SK-N-SH (cell line): ENCODE measurements at regions not wholly inside any gene's neighbourhood (a gene's known extent, or its start where the extent isn't known, plus 50 kb on each side); places are given as distances from the start of the nearest gene placed in this dataset.

Source experiments
- CTCF ChIA-PET: fragments of 300-600, 350-600 bp; formaldehyde crosslinking; extraction: SDS; loops from one replicate; lab custom pipeline; 2021; lab: Yijun Ruan, JAX
- POLR2A ChIA-PET: fragments of 350-600 bp; sonication (Branson Sonifier 250); formaldehyde crosslinking; extraction: SDS; loops from one replicate; lab custom pipeline; 2020; ENCODE audit warnings: antibody characterized with exemption, inconsistent platforms; lab: Yijun Ruan, JAX
- DNase-seq: peaks from one replicate; pipeline ENCODE4 v3.0.0; 2012
- H2AFZ ChIP-seq: fragments of 200-600 bp; sonication (generic); 2 replicates; pipeline ENCODE4 v1.8.1; 2016; ENCODE audit warnings: antibody characterized with exemption, mild to moderate bottlenecking, low read depth
- H3F3A ChIP-seq: fragments of 200-600 bp; sonication (generic); replicated peaks from 2 replicates; pipeline ENCODE3; 2016; ENCODE audit warnings: antibody characterized with exemption, mild to moderate bottlenecking; ENCODE audit not compliant: insufficient read depth
- H3K27ac ChIP-seq, 2 experiments: fragments of 200-500 bp in 1 of 2; fragments of 200-600 bp in 1 of 2; sonication (Bioruptor generic) in 1 of 2; sonication (generic), shearing (Covaris generic) in 1 of 2; 2 replicates each; pipeline versions ENCODE4 v1.5.1 to v1.6.1; 2014 to 2016; ENCODE audit warnings: low read depth in 2 of 2, inconsistent platforms in 1 of 2, low read length in 1 of 2, mild to moderate bottlenecking in 1 of 2, mixed read lengths in 1 of 2
- H3K27me3 ChIP-seq: fragments of 200-600 bp; sonication (generic), shearing (Covaris generic); 2 replicates; pipeline ENCODE4 v1.6.1; 2016; ENCODE audit warnings: mixed run types; ENCODE audit not compliant: insufficient read depth
- H3K36me3 ChIP-seq, 2 experiments: fragments of 200-500 bp in 1 of 2; fragments of 200-600 bp in 1 of 2; sonication (Bioruptor generic) in 1 of 2; sonication (generic) in 1 of 2; replicated peaks in 1 of 2; 2 replicates each; pipeline versions ENCODE3 to v1.5.1; 2014 to 2016; ENCODE audit warnings: low read length in 1 of 2, mild to moderate bottlenecking in 1 of 2; ENCODE audit not compliant: insufficient read depth in 2 of 2, control insufficient read depth in 1 of 2
- H3K4me1 ChIP-seq, 2 experiments: fragments of 200-500 bp in 1 of 2; fragments of 200-600 bp in 1 of 2; sonication (Bioruptor generic) in 1 of 2; sonication (generic), shearing (Covaris generic) in 1 of 2; 2 replicates each; pipeline versions ENCODE4 v1.5.1 to v1.6.1; 2014 to 2016; ENCODE audit warnings: low read depth in 1 of 2, low read length in 1 of 2, mixed run types in 1 of 2; ENCODE audit not compliant: insufficient read depth in 2 of 2, control insufficient read depth in 1 of 2
- H3K4me2 ChIP-seq: fragments of 200-600 bp; sonication (generic), shearing (Covaris generic); 2 replicates; pipeline ENCODE4 v1.6.1; 2017; ENCODE audit warnings: mixed run types
- H3K4me3 ChIP-seq, 2 experiments: fragments of 200-500 bp in 1 of 2; fragments of 200-600 bp in 1 of 2; sonication (Bioruptor generic) in 1 of 2; sonication (generic), shearing (Covaris generic) in 1 of 2; 2 replicates each; pipeline versions ENCODE4 v1.5.1 to v1.8.1; 2014 to 2016; ENCODE audit warnings: low read depth in 2 of 2, inconsistent platforms in 1 of 2, low read length in 1 of 2, mild to moderate bottlenecking in 1 of 2, mixed read lengths in 1 of 2, moderate library complexity in 1 of 2
- H3K79me2 ChIP-seq: fragments of 200-600 bp; sonication (generic); 2 replicates; pipeline ENCODE4 v1.8.1; 2017; ENCODE audit warnings: mild to moderate bottlenecking; ENCODE audit not compliant: insufficient read depth
- H3K9ac ChIP-seq: fragments of 200-600 bp; sonication (generic); 2 replicates; pipeline ENCODE4 v1.6.1; 2017; ENCODE audit warnings: mixed run types
- H3K9me2 ChIP-seq: fragments of 200-600 bp; sonication (generic); 2 replicates; pipeline ENCODE4 v1.6.1; 2017; ENCODE audit warnings: mixed run types
- H3K9me3 ChIP-seq: fragments of 200-600 bp; sonication (generic); 2 replicates; pipeline ENCODE4 v1.6.1; 2017; ENCODE audit warnings: mixed run types, mild to moderate bottlenecking, moderate library complexity
- H4K20me1 ChIP-seq: fragments of 200-600 bp; sonication (generic); 2 replicates; pipeline ENCODE4 v1.6.1; 2017; ENCODE audit warnings: mild to moderate bottlenecking, mixed run types; ENCODE audit not compliant: insufficient read depth
- EP300 ChIP-seq, 2 experiments: IDR thresholded peaks; 2 replicates each; pipeline versions ENCODE4 v1.4.0 to v1.6.1; 2012; ENCODE audit warnings: borderline replicate concordance in 1 of 2, low read depth in 1 of 2, low read length in 1 of 2
- FOSL2 ChIP-seq: IDR thresholded peaks from 2 replicates; pipeline ENCODE4 v1.4.0; 2012; ENCODE audit warnings: low read depth, mild to moderate bottlenecking, moderate library complexity, borderline replicate concordance
- FOXM1 ChIP-seq: IDR thresholded peaks from 2 replicates; pipeline ENCODE4 v1.4.0; 2012; ENCODE audit warnings: low read depth, mild to moderate bottlenecking
- GABPA ChIP-seq: IDR thresholded peaks from 2 replicates; pipeline ENCODE4 v1.4.0; 2012; ENCODE audit warnings: low read depth, mild to moderate bottlenecking
- JUND ChIP-seq: IDR thresholded peaks from 2 replicates; pipeline ENCODE4 v1.4.0; 2012
- NFIC ChIP-seq: IDR thresholded peaks from 2 replicates; pipeline ENCODE4 v1.4.0; 2012; ENCODE audit warnings: borderline replicate concordance
- NRF1 ChIP-seq: IDR thresholded peaks from 2 replicates; pipeline ENCODE4 v1.6.1; 2012; ENCODE audit warnings: low read depth, mild to moderate bottlenecking, low read length
- POLR2AphosphoS5 ChIP-seq: IDR thresholded peaks from 2 replicates; pipeline ENCODE4 v1.6.1; 2012; ENCODE audit warnings: low read depth, low read length
- RCOR1 ChIP-seq: fragments of 150-350 bp; IDR thresholded peaks from 2 replicates; pipeline ENCODE4 v1.6.1; 2017; ENCODE audit warnings: antibody characterized with exemption, low read length
- RFX5 ChIP-seq: IDR thresholded peaks from 2 replicates; pipeline ENCODE4 v1.6.1; 2012; ENCODE audit warnings: mild to moderate bottlenecking, improper control_type of control experiment, low read length
- TCF12 ChIP-seq: IDR thresholded peaks from 2 replicates; pipeline ENCODE4 v1.4.0; 2012
- TEAD4 ChIP-seq: IDR thresholded peaks from 2 replicates; pipeline ENCODE4 v1.4.0; 2012; ENCODE audit warnings: mild to moderate bottlenecking, borderline replicate concordance; ENCODE audit not compliant: insufficient read depth
- YY1 ChIP-seq: IDR thresholded peaks from 2 replicates; pipeline ENCODE4 v1.4.0; 2012; ENCODE audit warnings: low read depth, mild to moderate bottlenecking
- WGBS: methylation state at CpG from one replicate; pipeline ENCODE4 v1.1.6; 2017; ENCODE audit warnings: low lambda C conversion rate; 5-methylcytosine and 5-hydroxymethylcytosine counted together
- TF ChIP-seq, protein P1 (sequence below): IDR thresholded peaks from 2 replicates; pipeline ENCODE4; 2012
- TF ChIP-seq, protein P2 (sequence below): IDR thresholded peaks from 2 replicates; pipeline ENCODE4 v1.4.0; 2012; ENCODE audit warnings: low read depth

DNA sequence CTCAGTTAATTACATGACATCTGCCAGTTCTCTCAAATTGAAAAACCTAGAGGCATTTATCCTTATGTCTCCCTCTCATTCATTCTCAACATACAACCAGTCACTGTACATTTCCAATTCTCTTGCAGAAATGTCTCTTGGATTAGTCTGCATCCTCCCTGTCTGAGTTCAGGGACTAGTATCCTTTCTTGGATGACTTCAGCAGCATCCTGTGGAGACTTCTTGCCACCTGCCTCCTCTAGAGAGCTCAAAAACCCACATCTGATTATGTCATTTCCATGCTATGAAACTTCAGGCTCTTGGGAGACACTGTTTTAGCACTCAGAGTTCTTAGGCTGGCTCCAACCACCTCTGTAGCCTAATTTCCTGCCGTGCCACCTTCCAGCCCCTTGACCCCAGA is 515.1 kb upstream of the DIPK2B start:
- H3K9ac ChIP-seq: peak overlapping the region; percentile 53
- DNase-seq: no peak
- peaks cover 63% of the 10 kb centered on the region for H3F3A ChIP-seq
- no peak overlapping the region for H3K4me3 ChIP-seq
- H3K79me2 ChIP-seq: peaks cover 18% of the 10 kb centered on the region; the same call in 1 of the 2 replicates
- H4K20me1 ChIP-seq: no peaks in the 10 kb centered on the region
- 15% methylated on average over 1 of the region's 1 CpG for WGBS
- H3K9me3 ChIP-seq: no peaks in the 10 kb centered on the region
- H3K9me2 ChIP-seq: no peaks in the 10 kb centered on the region
- H3K27me3 ChIP-seq: no peaks in the 10 kb centered on the region
- H3K4me1 ChIP-seq: peaks cover 0 to 55% of the 10 kb centered on the region in 2 experiments; a peak in 2 of 4 replicates
- H2AFZ ChIP-seq: no peak overlapping the region
- ChIA-PET POLR2A (no interaction called here), CTCF (no interaction called here)
- no peaks in the 10 kb centered on the region for H3K36me3 ChIP-seq
- peak overlapping the region; percentile 65 to 99 for H3K27ac ChIP-seq
- peak overlapping the region; percentile 18 for H3K4me2 ChIP-seq
- peak in 1 of 2 experiments; percentile 87; a peak in 1 of 4 replicates for TF ChIP-seq EP300 (IDR thresholded peaks at IDR 0.05; ENCODE audit: borderline replicate concordance in 1 of 2, low read depth in 1 of 2, low read length in 1 of 2)
- TF ChIP-seq JUND: peak; percentile 54
- no peak for TF ChIP-seq RCOR1
- TF ChIP-seq, protein P1, sequence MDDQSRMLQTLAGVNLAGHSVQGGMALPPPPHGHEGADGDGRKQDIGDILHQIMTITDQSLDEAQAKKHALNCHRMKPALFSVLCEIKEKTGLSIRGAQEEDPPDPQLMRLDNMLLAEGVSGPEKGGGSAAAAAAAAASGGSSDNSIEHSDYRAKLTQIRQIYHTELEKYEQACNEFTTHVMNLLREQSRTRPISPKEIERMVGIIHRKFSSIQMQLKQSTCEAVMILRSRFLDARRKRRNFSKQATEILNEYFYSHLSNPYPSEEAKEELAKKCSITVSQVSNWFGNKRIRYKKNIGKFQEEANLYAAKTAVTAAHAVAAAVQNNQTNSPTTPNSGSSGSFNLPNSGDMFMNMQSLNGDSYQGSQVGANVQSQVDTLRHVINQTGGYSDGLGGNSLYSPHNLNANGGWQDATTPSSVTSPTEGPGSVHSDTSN: peak; percentile 57
- TF ChIP-seq, protein P2, sequence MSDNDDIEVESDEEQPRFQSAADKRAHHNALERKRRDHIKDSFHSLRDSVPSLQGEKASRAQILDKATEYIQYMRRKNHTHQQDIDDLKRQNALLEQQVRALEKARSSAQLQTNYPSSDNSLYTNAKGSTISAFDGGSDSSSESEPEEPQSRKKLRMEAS: 0 out of 2 replicates have a peak, but pooled peaks have one; percentile 32
- TF ChIP-seq GABPA: no peak
- no peak for TF ChIP-seq RFX5
- peak; percentile 42; the same call in 1 of the 2 replicates for TF ChIP-seq FOXM1
- TF ChIP-seq FOSL2: peak; percentile 42; the same call in 1 of the 2 replicates
- peak; percentile 32; the same call in 1 of the 2 replicates for TF ChIP-seq POLR2AphosphoS5
- TF ChIP-seq TCF12: peak; percentile 79

DNA sequence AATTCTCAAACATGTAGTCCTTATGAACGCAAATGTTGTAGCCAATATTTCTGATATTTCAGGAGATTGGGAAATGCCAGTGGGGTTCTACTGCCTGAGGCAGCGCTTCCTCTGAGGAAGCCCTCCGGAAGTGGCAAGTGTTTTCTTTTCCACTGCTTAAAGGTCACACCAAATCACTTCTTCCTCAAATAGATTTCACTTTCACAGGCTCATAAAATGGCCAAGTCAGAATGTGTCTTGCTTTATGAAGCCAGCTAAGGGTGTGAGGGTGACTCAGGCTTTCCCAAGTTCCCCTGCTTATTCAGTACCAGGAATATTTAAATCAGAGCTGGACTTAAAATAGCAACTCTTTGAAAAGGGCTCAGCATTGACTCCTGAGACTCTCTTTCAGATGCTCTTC is 514.2 kb upstream of the DIPK2B start:
- Histone ChIP-seq H3K27ac (peak overlapping the region; percentile 65 to 99; a peak in 3 of 4 replicates), H3K36me3 (no peaks in the 10 kb centered on the region), H3K27me3 (no peaks in the 10 kb centered on the region), H2AFZ (peak overlapping the region; percentile 17; the same call in 1 of the 2 replicates), H3K4me3 (no peak overlapping the region), H4K20me1 (no peaks in the 10 kb centered on the region), H3F3A (peaks cover 69% of the 10 kb centered on the region), H3K9me2 (no peaks in the 10 kb centered on the region), H3K79me2 (peaks cover 18% of the 10 kb centered on the region; the same call in 1 of the 2 replicates), H3K4me2 (peak overlapping the region; percentile 18; the same call in 1 of the 2 replicates), H3K4me1 (peaks cover 0 to 59% of the 10 kb centered on the region in 2 experiments; a peak in 2 of 4 replicates), H3K9me3 (no peaks in the 10 kb centered on the region), H3K9ac (peak overlapping the region; percentile 53)
- no peak for DNase-seq
- ChIA-PET CTCF (no interaction called here), POLR2A (no interaction called here)
- TF ChIP-seq NRF1 (no peak), TCF12 (no peak), TEAD4 (no peak), NFIC (0 out of 2 replicates have a peak, but pooled peaks have one; percentile 1), RCOR1 (no peak), YY1 (no peak), FOSL2 (peak; percentile 33; the same call in 1 of the 2 replicates)
- TF ChIP-seq, protein P2: peak; percentile 71; the same call in 1 of the 2 replicates
- 36% methylated on average over 3 of the region's 3 CpGs for WGBS
